ENCODE measurements at regions not wholly inside any gene's neighbourhood (a gene's known extent, or its start where the extent isn't known, plus 50 kb on each side); places are given as distances from the start of the nearest gene placed in this dataset.

- no peak for DNase-seq (ENCODE audit: low spot score)
Measured at GRCh38 chr10:111821871-111822270, 361.7 kb downstream of the GPAM start.

GRCh38 chr10:111822661-111823060 lies 360.9 kb downstream of the GPAM start:
- no peak for DNase-seq (ENCODE audit: low spot score)

- no peak for DNase-seq (ENCODE audit: low spot score)
Measured at GRCh38 chr10:111824128-111824527, 359.4 kb downstream of the GPAM start.

GRCh38 chr10:111830359-111830758 lies 353.2 kb downstream of the GPAM start:
- DNase-seq (ENCODE audit: low spot score), result no peak

- DNase-seq (ENCODE audit: low spot score), result no peak
Measured at GRCh38 chr10:111831058-111831457, 352.5 kb downstream of the GPAM start.

- no peak for DNase-seq (ENCODE audit: low spot score)
Measured at GRCh38 chr10:111833251-111833650, 350.3 kb downstream of the GPAM start.

GRCh38 chr10:111835574-111835973 lies 348.0 kb downstream of the GPAM start:
- DNase-seq (ENCODE audit: low spot score), result no peak

GRCh38 chr10:111836064-111836463 lies 347.5 kb downstream of the GPAM start:
- no peak for DNase-seq (ENCODE audit: low spot score)

- no peak for DNase-seq (ENCODE audit: low spot score)
Measured at GRCh38 chr10:111836571-111836970, 347.0 kb downstream of the GPAM start.

GRCh38 chr10:111837086-111837485 lies 346.5 kb downstream of the GPAM start:
- no peak for DNase-seq (ENCODE audit: low spot score)

GRCh38 chr10:111837985-111838384 lies 345.6 kb downstream of the GPAM start:
- DNase-seq (ENCODE audit: low spot score), result no peak

- DNase-seq (ENCODE audit: low spot score), result no peak
Measured at GRCh38 chr10:111840546-111840945, 343.0 kb downstream of the GPAM start.

- no peak for DNase-seq (ENCODE audit: low spot score)
Measured at GRCh38 chr10:111852801-111853200, 330.8 kb downstream of the GPAM start.

- no peak for DNase-seq (ENCODE audit: low spot score)
Measured at GRCh38 chr10:111856631-111857030, 326.9 kb downstream of the GPAM start.

GRCh38 chr10:111865550-111865949 lies 318.0 kb downstream of the GPAM start:
- DNase-seq (ENCODE audit: low spot score), result no peak

- DNase-seq (ENCODE audit: low spot score), result no peak
Measured at GRCh38 chr10:111871458-111871857, 312.1 kb downstream of the GPAM start.

- no peak for DNase-seq (ENCODE audit: low spot score)
Measured at GRCh38 chr10:111872591-111872990, 311.0 kb downstream of the GPAM start.

GRCh38 chr10:111873041-111873440 lies 310.5 kb downstream of the GPAM start:
- DNase-seq (ENCODE audit: low spot score), result no peak

GRCh38 chr10:111873621-111874135 lies 309.9 kb downstream of the GPAM start:
- DNase-seq (ENCODE audit: low spot score), result no peak

GRCh38 chr10:111874576-111874975 lies 309.0 kb downstream of the GPAM start:
- DNase-seq (ENCODE audit: low spot score), result no peak

GRCh38 chr10:111875725-111876124 lies 307.8 kb downstream of the GPAM start:
- DNase-seq (ENCODE audit: low spot score), result no peak

GRCh38 chr10:111877258-111877657 lies 306.3 kb downstream of the GPAM start:
- no peak for DNase-seq (ENCODE audit: low spot score)

- DNase-seq (ENCODE audit: low spot score), result no peak
Measured at GRCh38 chr10:111879969-111880368, 303.6 kb downstream of the GPAM start.

GRCh38 chr10:111885046-111885445 lies 298.5 kb downstream of the GPAM start:
- no peak for DNase-seq (ENCODE audit: low spot score)

GRCh38 chr10:111885919-111886318 lies 297.6 kb downstream of the GPAM start:
- DNase-seq (ENCODE audit: low spot score), result no peak
